ELR (cell line): ENCODE measurements at regions not wholly inside any gene's neighbourhood (a gene's known extent, or its start where the extent isn't known, plus 50 kb on each side); places are given as distances from the start of the nearest gene placed in this dataset.
"Not testable (repeated sequence)": the region's sequence is repeated elsewhere in the genome, so short reads cannot be mapped to it uniquely, and the experiment has no call there.

Source experiments
- DNase-seq: peaks from one replicate; pipeline ENCODE4 v3.0.0-alpha.2; 2015; ENCODE audit warnings: low read depth

- no peak for DNase-seq
Measured at GRCh38 chr7:48992816-48993215, 68.5 kb downstream of the CDC14C start.

- peak; percentile 4 for DNase-seq
Measured at GRCh38 chr7:49001610-49002033, 77.3 kb downstream of the CDC14C start.

- DNase-seq: no peak
Measured at GRCh38 chr7:49010717-49011116, 86.4 kb downstream of the CDC14C start.

DNA sequence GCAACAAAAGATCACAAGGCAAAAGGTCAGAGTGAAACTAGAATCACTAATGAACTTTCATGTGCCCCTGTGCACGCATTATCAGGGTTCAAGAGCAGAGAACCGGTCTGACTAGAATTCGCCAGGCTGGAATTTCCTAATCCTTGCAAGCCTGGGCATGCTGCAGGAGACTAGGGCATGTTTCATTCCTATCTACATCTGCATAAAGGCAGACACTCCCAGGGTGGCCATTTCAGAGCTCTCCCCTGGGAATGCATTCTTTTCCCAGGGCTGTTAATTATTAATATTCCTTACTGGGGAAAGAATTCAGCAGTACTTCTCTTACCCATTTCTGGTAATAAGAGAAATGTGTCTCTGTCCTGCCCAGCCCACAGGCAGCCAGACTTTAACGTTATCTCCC lies 90.5 kb downstream of the CDC14C start:
- no peak for DNase-seq

DNA sequence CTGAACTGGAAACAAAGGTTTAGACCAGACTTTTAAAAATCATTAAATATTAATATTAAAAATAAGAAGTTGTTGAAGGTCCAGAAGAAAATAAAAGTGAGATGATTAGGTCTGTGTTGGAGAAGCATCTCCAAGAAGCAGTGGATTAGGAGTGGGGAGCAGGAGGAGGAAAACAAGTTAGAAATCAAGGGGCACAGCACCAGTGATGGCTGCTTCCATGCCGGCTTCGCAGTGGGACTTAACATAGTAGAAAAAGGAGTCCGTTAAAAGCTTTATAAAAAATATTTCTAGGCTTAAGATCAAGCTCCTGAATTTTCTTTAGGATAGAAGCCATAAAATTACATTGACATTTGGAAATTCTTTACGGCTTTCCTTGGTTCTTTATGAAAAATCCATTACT lies 95.8 kb downstream of the CDC14C start:
- no peak for DNase-seq

- DNase-seq: no peak
Measured at GRCh38 chr7:49022448-49022847, 98.1 kb downstream of the CDC14C start.

GRCh38 chr7:49023345-49024328 lies 99.3 kb downstream of the CDC14C start:
- no peak for DNase-seq

- DNase-seq: no peak
Measured at GRCh38 chr7:49030221-49030620, 105.9 kb downstream of the CDC14C start.

DNA sequence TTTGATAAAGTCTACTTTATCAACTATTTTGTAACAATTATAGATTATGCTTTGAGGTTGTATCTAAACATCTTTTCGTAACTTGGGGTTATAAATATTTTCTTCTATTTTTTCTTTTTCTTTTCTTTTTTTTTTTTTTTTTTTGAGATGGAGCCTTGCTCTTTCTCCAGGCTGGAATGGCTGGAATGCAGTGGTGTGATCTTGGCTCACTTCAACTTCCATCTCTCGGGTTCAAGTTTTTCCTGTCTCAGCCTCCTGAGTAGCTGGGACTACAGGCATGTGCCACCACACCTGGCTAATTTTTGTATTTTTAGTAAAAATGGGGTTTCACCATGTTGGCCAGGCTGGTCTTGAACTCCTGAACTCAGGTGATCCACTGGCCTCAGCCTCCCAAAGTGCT lies 108.8 kb downstream of the CDC14C start:
- DNase-seq: not testable (repeated sequence)

GRCh38 chr7:49037346-49038210 lies 113.2 kb downstream of the CDC14C start:
- no peak for DNase-seq

DNA sequence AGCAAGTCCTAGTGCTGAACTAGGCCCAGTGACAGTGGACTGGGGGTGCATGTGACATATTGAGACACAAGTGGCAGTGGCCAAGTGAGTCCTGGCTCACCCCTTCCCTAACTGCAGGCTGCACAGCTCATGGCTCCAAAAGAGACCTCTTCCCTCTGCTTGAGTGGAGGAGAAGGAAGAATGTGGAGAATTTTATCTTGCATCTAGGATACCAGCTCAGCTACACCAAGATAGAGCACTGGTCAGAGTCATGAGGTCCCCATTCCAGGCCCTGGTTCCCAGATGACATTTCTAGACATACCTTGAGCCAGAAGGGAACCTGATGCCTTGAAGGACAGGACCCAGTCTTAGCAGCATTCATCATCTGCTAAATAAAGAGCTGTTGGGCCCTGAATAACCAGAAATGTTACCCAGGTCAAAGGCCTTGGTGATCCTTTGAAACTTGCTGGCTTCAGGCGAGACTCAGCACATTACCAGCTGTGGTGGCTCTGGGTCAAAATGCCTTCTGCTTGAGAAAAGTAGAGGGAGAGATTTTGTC lies 114.5 kb downstream of the CDC14C start:
- DNase-seq: no peak

- no peak for DNase-seq
Measured at GRCh38 chr7:49060743-49061142, 136.4 kb downstream of the CDC14C start.

DNA sequence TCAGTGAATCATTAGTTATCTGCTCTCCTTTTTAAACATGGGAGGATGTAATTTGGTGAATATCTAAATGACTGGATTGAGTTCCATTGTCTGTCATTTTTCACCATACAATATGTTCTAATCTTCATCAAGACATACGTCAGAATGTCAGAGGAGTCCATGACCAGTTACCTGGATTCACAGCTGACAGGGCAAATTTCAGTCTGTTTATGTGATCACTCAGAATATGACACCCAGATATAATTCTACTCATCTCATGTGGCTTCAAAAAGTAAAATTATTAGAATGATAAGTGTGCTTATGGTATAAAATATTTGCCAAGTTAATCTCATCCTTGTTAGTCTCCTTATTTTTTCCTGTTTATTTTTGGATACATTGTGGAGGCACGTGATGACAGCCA lies 150.2 kb downstream of the CDC14C start:
- no peak for DNase-seq

DNA sequence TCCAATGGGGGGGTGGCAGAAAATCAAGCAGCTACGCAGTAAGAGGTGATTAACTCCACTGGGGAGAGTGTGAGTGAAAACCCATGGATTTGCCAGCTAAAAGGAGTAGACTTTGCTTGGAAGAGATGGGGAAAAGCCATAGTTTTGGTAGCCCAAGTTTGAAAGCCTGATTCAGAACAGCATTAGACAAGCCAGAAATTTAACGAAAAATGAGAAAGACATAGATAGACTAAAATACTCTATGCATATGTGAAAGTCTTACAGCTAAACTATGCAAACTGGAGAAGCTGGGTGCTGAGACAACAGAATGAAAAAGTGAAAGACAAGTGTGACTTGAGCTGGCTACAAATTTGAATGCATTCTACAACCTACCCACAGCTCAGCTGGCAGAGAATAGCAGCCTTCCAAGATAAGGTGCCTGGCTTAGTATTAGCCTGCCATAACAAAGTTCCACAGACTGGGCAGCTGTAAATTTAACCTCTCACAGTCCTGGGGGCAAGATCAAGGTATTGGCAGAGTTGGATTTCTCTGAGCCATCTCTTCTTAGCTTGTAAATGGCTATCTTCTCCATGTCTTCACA lies 156.6 kb downstream of the CDC14C start:
- DNase-seq: no peak

DNA sequence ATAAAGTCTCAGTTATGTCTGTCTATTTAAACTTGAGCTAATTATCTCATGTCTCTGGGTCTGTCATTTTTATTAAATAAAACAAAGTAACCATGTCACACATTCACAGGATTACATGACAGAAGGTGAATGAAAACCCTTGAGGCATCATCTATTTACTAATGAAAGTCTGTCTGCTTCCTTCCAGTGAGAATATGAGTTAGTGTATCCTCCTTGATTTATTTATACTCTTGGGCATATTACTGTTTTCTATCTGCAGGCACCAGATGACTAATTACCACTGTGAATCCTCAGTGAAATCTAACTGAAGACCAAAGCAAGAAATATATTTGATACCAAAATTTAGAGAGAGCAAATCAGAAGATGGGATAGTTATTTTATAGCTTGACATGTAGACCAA lies 163.7 kb downstream of the CDC14C start:
- no peak for DNase-seq

- no peak for DNase-seq
Measured at GRCh38 chr7:49089717-49090116, 165.4 kb downstream of the CDC14C start.

- no peak for DNase-seq
Measured at GRCh38 chr7:49091089-49091488, 166.7 kb downstream of the CDC14C start.

DNA sequence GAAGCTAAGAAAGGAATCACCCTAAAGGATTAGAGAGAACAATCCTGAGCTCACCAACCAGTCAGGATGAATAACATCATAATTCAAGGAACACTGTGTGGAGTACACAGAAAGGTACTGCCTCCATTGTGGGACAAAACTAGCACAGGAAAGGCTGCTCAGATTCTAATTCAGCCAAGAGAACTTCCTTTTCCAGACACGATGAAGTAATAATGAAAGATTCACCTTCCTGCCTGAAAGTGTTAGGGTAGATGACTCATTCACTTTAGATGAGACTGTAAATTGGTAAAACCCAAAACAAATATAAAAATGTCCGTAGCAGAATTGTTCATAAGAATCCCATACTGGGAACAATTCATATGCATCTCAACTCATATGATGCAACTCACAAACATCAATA lies 167.2 kb downstream of the CDC14C start:
- no peak for DNase-seq

GRCh38 chr7:49093218-49093617 lies 168.9 kb downstream of the CDC14C start:
- no peak for DNase-seq

GRCh38 chr7:49094866-49095265 lies 170.5 kb downstream of the CDC14C start:
- no peak for DNase-seq

DNA sequence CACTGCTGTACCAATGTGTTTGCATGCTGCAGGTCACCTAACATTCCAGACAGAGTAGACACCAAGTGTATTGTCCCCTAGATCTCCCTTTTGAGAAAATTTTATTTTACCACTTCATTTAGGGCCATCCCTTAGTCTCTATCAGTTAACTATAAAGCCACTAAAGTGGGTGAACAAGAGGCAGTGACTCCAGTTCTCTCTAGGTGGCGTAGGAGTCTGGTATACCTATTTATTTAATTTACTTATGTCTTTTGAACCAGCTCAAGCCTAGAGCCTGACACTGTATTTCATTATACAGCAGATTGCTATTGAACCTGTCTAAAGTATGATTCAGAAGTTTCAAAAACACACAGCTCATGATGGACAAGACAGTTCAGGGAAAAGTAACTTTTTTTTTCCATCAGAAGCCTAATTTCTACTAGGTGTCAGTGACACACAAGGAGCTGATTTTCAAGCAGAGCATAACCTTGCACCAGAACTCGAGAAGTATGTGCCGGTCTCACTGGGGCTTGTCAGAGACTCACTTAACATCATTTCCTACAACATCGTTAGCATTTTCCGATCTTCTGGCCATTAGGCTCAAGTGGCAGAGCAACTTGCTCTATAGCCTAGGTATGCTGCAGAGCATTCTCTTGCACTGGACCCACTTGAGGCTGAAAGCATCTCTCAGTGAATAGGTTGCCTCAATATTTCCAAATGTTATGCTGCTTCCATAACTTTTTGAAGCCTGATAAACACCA lies 175.4 kb downstream of the CDC14C start:
- no peak for DNase-seq
